Immature natural killer cell (primary cell): ENCODE measurements at regions not wholly inside any gene's neighbourhood (a gene's known extent, or its start where the extent isn't known, plus 50 kb on each side); places are given as distances from the start of the nearest gene placed in this dataset.

ENCODE experiments used
- DNase-seq, 3 donors: peaks; one replicate each; pipeline ENCODE4 v3.0.0; 2022; ENCODE audit warnings: mixed read lengths in 1 of 3
- H3K27ac Mint-ChIP-seq, 6 donors: one replicate each; pipeline ENCODE4 v1.8.0; 2020; ENCODE audit warnings: mixed read lengths in 6 of 6, mild to moderate bottlenecking in 5 of 6, inconsistent platforms in 4 of 6, moderate library complexity in 3 of 6
- H3K27me3 Mint-ChIP-seq, 3 donors: one replicate each; pipeline ENCODE4 v1.8.0; 2020 to 2021; ENCODE audit warnings: low read depth in 3 of 3, mild to moderate bottlenecking in 3 of 3, mixed read lengths in 3 of 3, moderate library complexity in 3 of 3, inconsistent platforms in 1 of 3
- H3K36me3 Mint-ChIP-seq, 3 donors: one replicate each; pipeline ENCODE4 v1.8.0; 2020; ENCODE audit warnings: mixed read lengths in 3 of 3, inconsistent platforms in 2 of 3, mild to moderate bottlenecking in 2 of 3
- H3K4me1 Mint-ChIP-seq, 2 donors: one replicate each; pipeline ENCODE4 v1.8.0; 2020; ENCODE audit warnings: inconsistent platforms in 2 of 2, mild to moderate bottlenecking in 2 of 2, mixed read lengths in 2 of 2, moderate library complexity in 1 of 2
- H3K4me3 Mint-ChIP-seq, 5 donors: one replicate each; pipeline ENCODE4 v1.8.0; 2020; ENCODE audit warnings: mild to moderate bottlenecking in 5 of 5, mixed read lengths in 5 of 5, inconsistent platforms in 3 of 5, moderate library complexity in 3 of 5
- H3K9me3 Mint-ChIP-seq, 6 donors: one replicate each; pipeline ENCODE4 v1.8.0; 2020; ENCODE audit warnings: mild to moderate bottlenecking in 6 of 6, mixed read lengths in 6 of 6, inconsistent platforms in 4 of 6, moderate library complexity in 3 of 6

GRCh38 chr16:73315645-73316044, 267.7 kb upstream of the ZFHX3 start:
- no peak for DNase-seq
- no peaks in the 10 kb centered on the region for H3K36me3 Mint-ChIP-seq
- no peaks in the 10 kb centered on the region for H3K27me3 Mint-ChIP-seq
- peaks cover 0 to 3% (median 0%) of the 10 kb centered on the region in 6 donors for H3K9me3 Mint-ChIP-seq
- no peaks in the 10 kb centered on the region for H3K4me1 Mint-ChIP-seq
- no peak overlapping the region for H3K4me3 Mint-ChIP-seq
- no peak overlapping the region for H3K27ac Mint-ChIP-seq

GRCh38 chr16:73313950-73314349, 266.0 kb upstream of the ZFHX3 start:
- Mint-ChIP-seq H3K36me3 (no peaks in the 10 kb centered on the region), H3K27me3 (no peaks in the 10 kb centered on the region), H3K4me1 (no peaks in the 10 kb centered on the region), H3K4me3 (no peak overlapping the region), H3K27ac (no peak overlapping the region), H3K9me3 (peaks cover 0 to 2% (median 0%) of the 10 kb centered on the region in 6 donors)
- no peak for DNase-seq

GRCh38 chr16:73311857-73312723, 264.2 kb upstream of the ZFHX3 start:
- Mint-ChIP-seq H3K36me3 (no peaks in the 10 kb centered on the region), H3K27me3 (no peaks in the 10 kb centered on the region), H3K4me1 (no peaks in the 10 kb centered on the region), H3K4me3 (no peak overlapping the region), H3K9me3 (no peaks in the 10 kb centered on the region), H3K27ac (no peak overlapping the region)
- no peak for DNase-seq

GRCh38 chr16:73308771-73309170, 260.8 kb upstream of the ZFHX3 start:
- no peaks in the 10 kb centered on the region for H3K9me3 Mint-ChIP-seq
- no peak for DNase-seq
- H3K36me3 Mint-ChIP-seq, result no peaks in the 10 kb centered on the region
- no peaks in the 10 kb centered on the region for H3K4me1 Mint-ChIP-seq
- no peaks in the 10 kb centered on the region for H3K27me3 Mint-ChIP-seq
- no peak overlapping the region for H3K4me3 Mint-ChIP-seq
- no peak overlapping the region for H3K27ac Mint-ChIP-seq

GRCh38 chr16:73306901-73307413, 259.0 kb upstream of the ZFHX3 start:
- H3K27me3 Mint-ChIP-seq, result peaks cover 0 to 2% (median 0%) of the 10 kb centered on the region in 3 donors
- DNase-seq, result no peak
- no peak overlapping the region for H3K27ac Mint-ChIP-seq
- H3K4me1 Mint-ChIP-seq, result no peaks in the 10 kb centered on the region
- H3K9me3 Mint-ChIP-seq, result no peaks in the 10 kb centered on the region
- no peaks in the 10 kb centered on the region for H3K36me3 Mint-ChIP-seq
- no peak overlapping the region for H3K4me3 Mint-ChIP-seq

GRCh38 chr16:73304008-73304774, 256.3 kb upstream of the ZFHX3 start:
- H3K36me3 Mint-ChIP-seq, result no peaks in the 10 kb centered on the region
- peaks cover 0 to 2% (median 0%) of the 10 kb centered on the region in 3 donors for H3K27me3 Mint-ChIP-seq
- H3K27ac Mint-ChIP-seq, result no peak overlapping the region
- H3K4me1 Mint-ChIP-seq, result no peaks in the 10 kb centered on the region
- no peak for DNase-seq
- no peaks in the 10 kb centered on the region for H3K9me3 Mint-ChIP-seq
- no peak overlapping the region for H3K4me3 Mint-ChIP-seq

- Mint-ChIP-seq H3K4me1 (no peaks in the 10 kb centered on the region), H3K4me3 (no peak overlapping the region), H3K36me3 (no peaks in the 10 kb centered on the region), H3K9me3 (no peaks in the 10 kb centered on the region), H3K27me3 (peaks cover 2% of the 10 kb centered on the region in 3 donors), H3K27ac (no peak overlapping the region)
- no peak for DNase-seq
Measured at GRCh38 chr16:73302942-73303341, 255.0 kb upstream of the ZFHX3 start.

- H3K36me3 Mint-ChIP-seq, result no peaks in the 10 kb centered on the region
Measured at GRCh38 chr16:73301984-73302383, 254.1 kb upstream of the ZFHX3 start.

GRCh38 chr16:73299346-73299745, 251.4 kb upstream of the ZFHX3 start:
- H3K4me3 Mint-ChIP-seq, result no peak overlapping the region
- H3K4me1 Mint-ChIP-seq, result no peaks in the 10 kb centered on the region
- H3K27ac Mint-ChIP-seq, result no peak overlapping the region
- H3K27me3 Mint-ChIP-seq, result peaks cover 2 to 5% (median 2%) of the 10 kb centered on the region in 3 donors
- no peaks in the 10 kb centered on the region for H3K9me3 Mint-ChIP-seq
- DNase-seq, result no peak
- no peaks in the 10 kb centered on the region for H3K36me3 Mint-ChIP-seq

More at GRCh38 chr16:73301984-73302383, 254.1 kb upstream of the ZFHX3 start:
- Mint-ChIP-seq H3K27ac (no peak overlapping the region), H3K4me3 (no peak overlapping the region), H3K4me1 (no peaks in the 10 kb centered on the region), H3K27me3 (peaks cover 2% of the 10 kb centered on the region in 3 donors), H3K9me3 (no peaks in the 10 kb centered on the region)
- no peak for DNase-seq

GRCh38 chr16:73298562-73298961, 250.6 kb upstream of the ZFHX3 start:
- no peak overlapping the region for H3K27ac Mint-ChIP-seq
- no peak overlapping the region for H3K4me3 Mint-ChIP-seq
- peaks cover 0 to 1% (median 0%) of the 10 kb centered on the region in 6 donors for H3K9me3 Mint-ChIP-seq
- no peaks in the 10 kb centered on the region for H3K4me1 Mint-ChIP-seq
- DNase-seq, result no peak
- no peaks in the 10 kb centered on the region for H3K36me3 Mint-ChIP-seq
- H3K27me3 Mint-ChIP-seq, result peaks cover 2 to 5% (median 2%) of the 10 kb centered on the region in 3 donors

- Mint-ChIP-seq H3K4me1 (no peaks in the 10 kb centered on the region), H3K27ac (no peak overlapping the region), H3K27me3 (peaks cover 0 to 2% (median 2%) of the 10 kb centered on the region in 3 donors), H3K9me3 (peaks cover 0 to 3% (median 0%) of the 10 kb centered on the region in 6 donors), H3K36me3 (peaks cover 0 to 3% (median 0%) of the 10 kb centered on the region in 3 donors), H3K4me3 (no peak overlapping the region)
- DNase-seq, result no peak
Measured at GRCh38 chr16:73290258-73290657, 242.3 kb upstream of the ZFHX3 start.

GRCh38 chr16:73289232-73289631, 241.3 kb upstream of the ZFHX3 start:
- Mint-ChIP-seq H3K27ac (no peak overlapping the region), H3K4me3 (no peak overlapping the region), H3K36me3 (peaks cover 0 to 3% (median 0%) of the 10 kb centered on the region in 3 donors), H3K4me1 (no peaks in the 10 kb centered on the region), H3K27me3 (peaks cover 0 to 2% (median 2%) of the 10 kb centered on the region in 3 donors), H3K9me3 (peaks cover 0 to 3% (median 0%) of the 10 kb centered on the region in 6 donors)
- no peak for DNase-seq

GRCh38 chr16:73288520-73288919, 240.6 kb upstream of the ZFHX3 start:
- Mint-ChIP-seq H3K9me3 (peaks cover 0 to 3% (median 0%) of the 10 kb centered on the region in 6 donors), H3K4me3 (no peak overlapping the region), H3K27me3 (peaks cover 0 to 2% (median 2%) of the 10 kb centered on the region in 3 donors), H3K4me1 (no peaks in the 10 kb centered on the region), H3K27ac (no peak overlapping the region), H3K36me3 (peaks cover 0 to 3% (median 0%) of the 10 kb centered on the region in 3 donors)
- DNase-seq, result no peak

GRCh38 chr16:73287859-73288405, 240.0 kb upstream of the ZFHX3 start:
- DNase-seq, result no peak
- Mint-ChIP-seq H3K4me1 (no peaks in the 10 kb centered on the region), H3K9me3 (peaks cover 0 to 3% (median 0%) of the 10 kb centered on the region in 6 donors), H3K36me3 (peaks cover 0 to 2% (median 0%) of the 10 kb centered on the region in 3 donors), H3K27ac (no peak overlapping the region), H3K27me3 (peaks cover 0 to 2% (median 2%) of the 10 kb centered on the region in 3 donors), H3K4me3 (no peak overlapping the region)
